ENCODE measurements at regions not wholly inside any gene's neighbourhood (a gene's known extent, or its start where the extent isn't known, plus 50 kb on each side); places are given as distances from the start of the nearest gene placed in this dataset.

DNA sequence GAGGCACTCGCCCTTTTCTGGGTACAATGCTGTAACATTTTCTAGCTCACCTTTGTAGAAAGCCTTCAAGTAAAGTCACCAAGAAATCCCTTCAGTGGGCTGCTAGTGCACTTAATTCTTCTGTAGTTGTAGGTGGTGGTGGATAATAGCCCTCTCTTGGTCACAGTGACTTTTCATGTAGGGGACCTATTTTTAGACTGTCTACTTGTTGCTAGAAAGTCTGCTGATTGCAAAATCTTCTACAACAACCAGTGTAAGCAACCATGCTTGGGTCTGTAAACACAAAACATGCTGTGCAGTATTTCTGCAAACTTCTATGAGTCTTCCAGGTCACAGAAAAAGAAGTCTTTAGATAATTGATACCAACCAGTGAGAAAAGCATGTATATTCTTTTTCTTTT, 55.6 kb downstream of the PBDC1 start:
- no peak for DNase-seq (ENCODE audit: low spot score)

GRCh38 chrX:76248901-76249300, 76.0 kb downstream of the PBDC1 start:
- DNase-seq (ENCODE audit: low spot score) = no peak

DNA sequence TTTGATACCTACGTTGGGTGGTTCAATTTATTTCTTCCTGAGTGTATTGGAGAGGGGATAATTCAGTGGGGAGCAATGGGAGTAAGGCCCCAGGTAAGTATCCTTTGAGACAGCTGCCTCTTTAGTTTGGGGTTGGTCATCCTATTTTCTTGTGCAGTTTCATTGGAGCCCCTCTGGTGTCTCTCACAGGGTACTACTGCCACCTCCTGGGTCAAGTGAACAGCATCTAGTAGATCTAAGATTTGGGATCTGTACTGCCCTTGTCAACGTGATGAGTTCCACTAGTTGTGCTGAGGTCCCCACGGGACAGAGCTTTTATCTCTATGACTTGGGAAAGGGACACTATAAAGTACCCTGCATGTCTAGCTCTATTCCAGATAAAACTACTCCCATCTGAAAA, 80.6 kb downstream of the PBDC1 start:
- DNase-seq (ENCODE audit: low spot score) = peak; percentile 12

DNA sequence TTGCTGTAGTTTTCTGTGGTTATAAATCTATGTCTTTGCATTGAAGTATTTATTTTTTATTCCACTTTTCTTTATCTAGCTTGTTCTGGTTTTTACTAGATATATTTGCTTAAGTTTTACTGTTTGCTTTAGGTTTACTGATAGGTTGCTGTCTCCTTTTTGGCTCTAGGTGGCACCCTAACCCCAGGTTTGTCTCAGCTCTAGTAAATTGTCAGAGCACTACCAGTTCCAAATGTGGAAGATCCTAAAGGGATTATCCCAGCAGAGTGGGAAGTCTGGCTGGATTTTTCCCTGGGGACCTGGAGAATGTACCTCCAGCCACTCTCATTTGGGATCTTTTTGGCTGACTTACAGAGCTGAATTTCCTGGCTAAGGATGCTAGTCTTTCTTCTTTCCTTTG, 106.1 kb downstream of the PBDC1 start:
- peak; percentile 41 for DNase-seq (ENCODE audit: low spot score)

All from mucosa of gallbladder (tissue), 1 donor.